H1 (cell line): ENCODE measurements at regions not wholly inside any gene's neighbourhood (a gene's known extent, or its start where the extent isn't known, plus 50 kb on each side); places are given as distances from the start of the nearest gene placed in this dataset.

Experiments used
- CTCF ChIA-PET: fragments of 300-600 bp; sonication (Branson Sonifier 250); formaldehyde crosslinking; loops from one replicate; lab custom pipeline; 2021; ENCODE audit not compliant: partially characterized antibody; lab: Charles Lee
- POLR2A ChIA-PET: fragments of 300-600 bp; sonication (Branson Sonifier 250); formaldehyde crosslinking; loops from one replicate; lab custom pipeline; 2021; ENCODE audit warnings: inconsistent platforms; ENCODE audit not compliant: partially characterized antibody; lab: Charles Lee
- DNase-seq, 2 experiments: peaks; one replicate each; pipeline versions ENCODE4 v3.0.0 to v3.0.0-alpha.2; 2010 to 2022; ENCODE audit warnings: low spot score in 2 of 2, low read depth in 1 of 2, mixed read lengths in 1 of 2
- FAIRE-seq: peaks from 2 replicates; lab custom pipeline; 2011; peaks lifted over from hg19 to GRCh38; lab: Jason Lieb, UNC
- H2AFZ ChIP-seq: 2 replicates; pipeline ENCODE4 v1.8.1; 2012; ENCODE audit warnings: low read length, inconsistent platforms
- H2AK5ac ChIP-seq: 2 replicates; pipeline ENCODE4 v1.6.1; 2013; ENCODE audit warnings: low read depth, low read length
- H2BK120ac ChIP-seq: replicated peaks from 2 replicates; pipeline ENCODE3; 2013; ENCODE audit warnings: low read depth, low read length, inconsistent platforms
- H2BK12ac ChIP-seq: 2 replicates; pipeline ENCODE4 v1.6.1; 2013; ENCODE audit warnings: low read depth, low read length
- H2BK15ac ChIP-seq: 2 replicates; pipeline ENCODE4 v1.6.1; 2013; ENCODE audit warnings: low read length
- H2BK20ac ChIP-seq: 2 replicates; pipeline ENCODE4 v1.6.1; 2013; ENCODE audit warnings: low read length
- H2BK5ac ChIP-seq: 2 replicates; pipeline ENCODE4 v1.6.1; 2013; ENCODE audit warnings: low read depth, low read length
- H3K14ac ChIP-seq: 2 replicates; pipeline ENCODE4 v1.6.1; 2013; ENCODE audit warnings: inconsistent platforms; ENCODE audit not compliant: insufficient read length
- H3K18ac ChIP-seq: 2 replicates; pipeline ENCODE4 v1.6.1; 2013; ENCODE audit warnings: low read length; ENCODE audit errors: extremely low read depth
- H3K23ac ChIP-seq: 2 replicates; pipeline ENCODE4 v1.6.1; 2013; ENCODE audit warnings: inconsistent platforms; ENCODE audit not compliant: insufficient read length
- H3K23me2 ChIP-seq: 2 replicates; pipeline ENCODE4 v1.6.1; 2013; ENCODE audit warnings: low read depth, low read length
- H3K27ac ChIP-seq: 2 replicates; pipeline ENCODE4 v1.6.1; 2011; ENCODE audit warnings: low read depth, low read length, inconsistent platforms
- H3K27me3 ChIP-seq, 4 experiments: replicated peaks in 1 of 4; 1 replicate in 1 of 4; 2 replicates in 3 of 4; pipeline versions ENCODE4 v1.6.1 to v1.8.1; 2011 to 2013; ENCODE audit warnings: low read length in 3 of 4, mild to moderate bottlenecking in 3 of 4, inconsistent platforms in 2 of 4, mixed read lengths in 2 of 4, moderate library complexity in 1 of 4; ENCODE audit not compliant: control insufficient read depth in 3 of 4, insufficient read depth in 3 of 4; ENCODE audit errors: extremely low read depth in 1 of 4
- H3K36me3 ChIP-seq, 4 experiments: 2 replicates each; pipeline versions ENCODE4 v1.6.1 to v1.8.1; 2011 to 2013; ENCODE audit warnings: mild to moderate bottlenecking in 4 of 4, low read length in 3 of 4, moderate library complexity in 2 of 4, control low read depth in 1 of 4, inconsistent platforms in 1 of 4; ENCODE audit not compliant: insufficient read depth in 4 of 4, control insufficient read depth in 2 of 4
- H3K4ac ChIP-seq: replicated peaks from 2 replicates; pipeline ENCODE3; 2013; ENCODE audit warnings: low read length, low read depth, mixed read lengths, inconsistent platforms; ENCODE audit not compliant: insufficient read length
- H3K4me1 ChIP-seq, 4 experiments: replicated peaks in 1 of 4; 1 replicate in 1 of 4; 2 replicates in 3 of 4; pipeline versions ENCODE4 v1.6.1 to v1.8.1; 2011 to 2013; ENCODE audit warnings: low read length in 3 of 4, inconsistent platforms in 2 of 4, mixed read lengths in 1 of 4; ENCODE audit not compliant: insufficient read depth in 4 of 4, control insufficient read depth in 3 of 4
- H3K4me2 ChIP-seq, 2 experiments: 2 replicates each; pipeline versions ENCODE4 v1.6.1 to v1.8.1; 2011 to 2013; ENCODE audit warnings: low read depth in 2 of 2, low read length in 2 of 2, control low read depth in 1 of 2, inconsistent platforms in 1 of 2, mild to moderate bottlenecking in 1 of 2; ENCODE audit not compliant: insufficient read depth in 1 of 2
- H3K4me3 ChIP-seq, 4 experiments: fragments of 200-600, 300-600 bp in 1 of 4; sonication (generic), shearing (Covaris generic), sonication (Bioruptor Twin) in 1 of 4; 2 replicates each; pipeline versions ENCODE4 v1.5.1 to v1.8.1; 2011 to 2016; ENCODE audit warnings: low read length in 4 of 4, low read depth in 3 of 4, control low read depth in 2 of 4, inconsistent platforms in 2 of 4, mild to moderate bottlenecking in 2 of 4, mixed read lengths in 1 of 4, moderate library complexity in 1 of 4; ENCODE audit not compliant: insufficient read depth in 2 of 4; ENCODE audit errors: extremely low read depth in 1 of 4
- H3K56ac ChIP-seq: replicated peaks from 2 replicates; pipeline ENCODE3; 2013; ENCODE audit warnings: low read depth, mild to moderate bottlenecking, mixed read lengths, low read length, inconsistent platforms; ENCODE audit not compliant: insufficient read length
- H3K79me1 ChIP-seq: 2 replicates; pipeline ENCODE4 v1.6.1; 2013; ENCODE audit warnings: low read depth, low read length, control low read depth
- H3K79me2 ChIP-seq, 2 experiments: 2 replicates each; pipeline versions ENCODE4 v1.6.1 to v1.8.1; 2012 to 2013; ENCODE audit warnings: low read length in 2 of 2, mild to moderate bottlenecking in 2 of 2, inconsistent platforms in 1 of 2; ENCODE audit not compliant: insufficient read depth in 2 of 2, control insufficient read depth in 1 of 2
- H3K9ac ChIP-seq, 4 experiments: replicated peaks in 1 of 4; 1 replicate in 1 of 4; 2 replicates in 3 of 4; pipeline versions ENCODE4 v1.6.1 to v1.8.1; 2011 to 2013; ENCODE audit warnings: low read depth in 3 of 4, low read length in 3 of 4, control low read depth in 2 of 4, mild to moderate bottlenecking in 2 of 4, moderate library complexity in 2 of 4, inconsistent platforms in 1 of 4; ENCODE audit errors: extremely low read depth in 1 of 4
- H3K9me3 ChIP-seq, 2 experiments: 2 replicates each; pipeline versions ENCODE4 v1.6.1 to v1.8.1; 2012 to 2013; ENCODE audit warnings: mild to moderate bottlenecking in 2 of 2, moderate library complexity in 2 of 2, control low read depth in 1 of 2, inconsistent platforms in 1 of 2, low read depth in 1 of 2, low read length in 1 of 2, mixed read lengths in 1 of 2; ENCODE audit not compliant: insufficient read depth in 2 of 2
- H4K20me1 ChIP-seq, 2 experiments: replicated peaks in 1 of 2; 2 replicates each; pipeline versions ENCODE3 to v1.8.1; 2011 to 2013; ENCODE audit warnings: inconsistent platforms in 2 of 2, low read length in 2 of 2, mild to moderate bottlenecking in 1 of 2; ENCODE audit not compliant: insufficient read depth in 2 of 2, control insufficient read depth in 1 of 2
- H4K5ac ChIP-seq: 2 replicates; pipeline ENCODE4 v1.6.1; 2013; ENCODE audit warnings: low read length, low read depth, mixed read lengths, inconsistent platforms; ENCODE audit not compliant: insufficient read length
- H4K8ac ChIP-seq: 2 replicates; pipeline ENCODE4 v1.8.0; 2013; ENCODE audit warnings: mild to moderate bottlenecking, moderate library complexity, low read length, inconsistent platforms; ENCODE audit not compliant: insufficient read depth; ENCODE audit errors: extremely low read depth
- H4K91ac ChIP-seq: replicated peaks from 2 replicates; pipeline ENCODE3; 2013; ENCODE audit warnings: low read length, mixed read lengths, inconsistent platforms; ENCODE audit not compliant: insufficient read length
- MAFK ChIP-seq: IDR thresholded peaks from 2 replicates; pipeline ENCODE4 v1.6.1; 2012; ENCODE audit warnings: low read depth, mild to moderate bottlenecking, improper control_type of control experiment, low read length
- WGBS, 2 experiments: shearing (Covaris generic) in 1 of 2; methylation state at CpG; one replicate each; pipeline versions ENCODE4 v1.1.6 to v1.1.7; 2013 to 2015; ENCODE audit warnings: low lambda C conversion rate in 2 of 2, mixed read lengths in 2 of 2, inconsistent platforms in 1 of 2, low coverage in 1 of 2, missing lambda C conversion rate in 1 of 2; ENCODE audit not compliant: insufficient replicate concordance in 2 of 2, insufficient coverage in 1 of 2, insufficient read length in 1 of 2; ENCODE audit errors: extremely low coverage in 1 of 2, missing lambda C conversion rate in 1 of 2; 5-methylcytosine and 5-hydroxymethylcytosine counted together

DNA sequence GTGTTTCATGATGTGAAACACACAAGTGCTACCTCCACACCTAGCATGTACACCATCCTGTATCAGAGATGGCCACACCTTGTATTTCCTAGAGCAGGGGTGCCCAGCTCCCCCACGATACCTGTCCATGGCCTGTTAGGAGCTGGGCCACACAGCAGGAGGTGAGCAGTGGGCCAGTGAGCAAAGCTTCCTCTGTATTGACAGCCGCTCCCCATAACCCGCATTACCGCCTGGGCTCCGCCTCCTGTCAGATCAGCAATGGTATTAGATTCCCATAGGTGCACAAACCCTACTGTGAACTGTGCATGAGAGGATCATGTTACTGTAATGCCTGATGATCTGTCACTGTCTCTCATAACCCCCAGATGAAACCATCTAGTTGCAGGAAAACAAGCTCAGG is 145.6 kb upstream of the RNF32 start:
- no peak overlapping the region for H2AK5ac ChIP-seq
- no peak overlapping the region for H3K27ac ChIP-seq
- 84% methylated on average over 5 of the region's 5 CpGs; no CpG with 5 or more reads in 1 of the 2 experiments for WGBS, 2 experiments
- H3K4ac ChIP-seq = no peak overlapping the region
- peaks cover 0 to 9% of the 10 kb centered on the region in 2 experiments for H4K20me1 ChIP-seq
- H3K23me2 ChIP-seq = peaks cover 14% of the 10 kb centered on the region; the same call in 1 of the 2 replicates
- H4K5ac ChIP-seq = no peak overlapping the region
- no peaks in the 10 kb centered on the region for H3K79me1 ChIP-seq
- no peak overlapping the region for H2BK120ac ChIP-seq
- FAIRE-seq (no peak), DNase-seq (no peak)
- no peaks in the 10 kb centered on the region for H3K79me2 ChIP-seq
- no peak overlapping the region for H3K18ac ChIP-seq
- no peak overlapping the region for H2AFZ ChIP-seq
- H3K9me3 ChIP-seq = no peaks in the 10 kb centered on the region
- H3K4me2 ChIP-seq = no peak overlapping the region
- no peak overlapping the region for H3K14ac ChIP-seq
- H3K27me3 ChIP-seq = no peaks in the 10 kb centered on the region
- ChIA-PET POLR2A (no interaction called here), CTCF (no interaction called here)
- H3K23ac ChIP-seq = no peak overlapping the region
- no peak overlapping the region for H3K9ac ChIP-seq
- no peak overlapping the region for H3K56ac ChIP-seq
- H4K8ac ChIP-seq = no peak overlapping the region
- H2BK15ac ChIP-seq = no peak overlapping the region
- H4K91ac ChIP-seq = no peak overlapping the region
- H2BK5ac ChIP-seq = no peak overlapping the region
- no peaks in the 10 kb centered on the region for H3K36me3 ChIP-seq
- H3K4me1 ChIP-seq = no peaks in the 10 kb centered on the region
- no peak overlapping the region for H2BK12ac ChIP-seq
- no peak overlapping the region for H3K4me3 ChIP-seq
- no peak overlapping the region for H2BK20ac ChIP-seq
- no peak for TF ChIP-seq MAFK
